GM13976 (cell line): ENCODE measurements at regions not wholly inside any gene's neighbourhood (a gene's known extent, or its start where the extent isn't known, plus 50 kb on each side); places are given as distances from the start of the nearest gene placed in this dataset.

Experiments used
- DNase-seq: peaks from one replicate; pipeline ENCODE4 v3.0.0; 2012; ENCODE audit warnings: low spot score
- in situ Hi-C: fragments of 300-500 bp; cut with MboI; formaldehyde crosslinking; loops from one replicate; pipeline ENCODE4 v1.12.0; 2022; ENCODE audit warnings: low sequenced_read_pairs, mixed read lengths, inconsistent platforms; ENCODE audit not compliant: unreplicated experiment
- TF ChIP-seq, protein P1 (sequence below): IDR thresholded peaks from 2 replicates; pipeline ENCODE4 v1.5.1; 2012; ENCODE audit warnings: borderline replicate concordance, mild to moderate bottlenecking; ENCODE audit not compliant: insufficient read depth; ENCODE audit errors: extremely low read depth, missing control alignments, control extremely low read depth

DNA sequence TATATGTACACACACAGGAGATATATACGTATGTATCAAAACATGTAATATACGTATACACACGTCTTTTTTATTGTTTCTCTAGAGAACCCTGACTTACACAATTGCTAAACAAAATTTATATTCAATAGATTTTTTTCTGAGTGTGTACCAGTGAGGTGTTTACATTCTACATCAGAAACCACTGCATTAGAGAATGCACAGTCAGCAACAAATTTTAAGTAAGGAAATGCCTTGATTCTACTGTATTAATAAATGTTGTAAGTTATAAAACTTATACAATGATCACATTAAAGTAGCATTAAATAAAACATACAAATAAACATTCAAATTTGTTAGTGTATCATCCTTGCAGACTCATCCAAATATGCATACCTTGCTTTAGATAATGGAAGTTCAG is 376.4 kb upstream of the FAM98A start:
- no peak for DNase-seq
- in situ Hi-C loops: no loop called here
- TF ChIP-seq, protein P1, sequence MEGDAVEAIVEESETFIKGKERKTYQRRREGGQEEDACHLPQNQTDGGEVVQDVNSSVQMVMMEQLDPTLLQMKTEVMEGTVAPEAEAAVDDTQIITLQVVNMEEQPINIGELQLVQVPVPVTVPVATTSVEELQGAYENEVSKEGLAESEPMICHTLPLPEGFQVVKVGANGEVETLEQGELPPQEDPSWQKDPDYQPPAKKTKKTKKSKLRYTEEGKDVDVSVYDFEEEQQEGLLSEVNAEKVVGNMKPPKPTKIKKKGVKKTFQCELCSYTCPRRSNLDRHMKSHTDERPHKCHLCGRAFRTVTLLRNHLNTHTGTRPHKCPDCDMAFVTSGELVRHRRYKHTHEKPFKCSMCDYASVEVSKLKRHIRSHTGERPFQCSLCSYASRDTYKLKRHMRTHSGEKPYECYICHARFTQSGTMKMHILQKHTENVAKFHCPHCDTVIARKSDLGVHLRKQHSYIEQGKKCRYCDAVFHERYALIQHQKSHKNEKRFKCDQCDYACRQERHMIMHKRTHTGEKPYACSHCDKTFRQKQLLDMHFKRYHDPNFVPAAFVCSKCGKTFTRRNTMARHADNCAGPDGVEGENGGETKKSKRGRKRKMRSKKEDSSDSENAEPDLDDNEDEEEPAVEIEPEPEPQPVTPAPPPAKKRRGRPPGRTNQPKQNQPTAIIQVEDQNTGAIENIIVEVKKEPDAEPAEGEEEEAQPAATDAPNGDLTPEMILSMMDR: no peak

DNA sequence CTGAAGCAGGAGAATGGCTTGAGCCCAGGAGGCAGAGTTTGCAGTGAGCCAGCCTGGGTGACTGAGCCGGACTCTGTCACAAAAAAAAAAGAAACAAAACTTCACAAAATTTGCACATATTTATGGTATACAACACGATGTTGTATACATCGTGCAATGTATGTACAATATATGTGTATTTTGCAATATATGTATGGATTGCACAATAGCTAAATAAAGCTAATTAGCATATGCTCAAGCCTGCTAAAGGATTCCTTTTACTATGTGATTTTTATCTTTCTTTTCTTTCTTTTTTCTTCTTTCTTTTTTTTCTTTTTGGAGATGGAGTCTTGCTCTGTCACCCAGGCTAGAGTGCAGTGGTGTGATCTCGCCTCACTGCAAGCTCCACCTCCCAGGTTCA is 368.0 kb upstream of the FAM98A start:
- TF ChIP-seq, protein P1: no peak
- DNase-seq: no peak
- in situ Hi-C loops: no loop called here

DNA sequence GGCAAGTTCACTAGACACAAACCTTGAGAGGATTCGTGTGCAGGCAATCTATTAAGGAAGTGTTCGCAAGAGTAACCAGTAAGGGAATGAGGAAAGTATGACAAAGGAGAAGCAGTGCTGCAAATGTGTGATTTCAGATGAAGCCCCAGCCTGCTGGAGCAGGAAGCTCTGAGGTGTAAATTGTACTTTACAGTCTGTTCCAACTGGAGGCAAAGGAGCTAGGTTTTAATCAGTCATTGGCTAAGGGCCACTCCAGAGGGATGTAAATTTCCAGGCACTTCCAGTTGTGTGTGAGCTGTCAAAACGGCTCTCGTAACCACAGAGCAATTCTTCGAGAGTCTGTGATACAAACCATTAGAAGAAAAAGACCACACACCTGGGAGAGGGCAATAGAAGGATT is 359.5 kb upstream of the FAM98A start:
- TF ChIP-seq, protein P1: no peak
- in situ Hi-C loops: no loop called here
- DNase-seq: no peak

DNA sequence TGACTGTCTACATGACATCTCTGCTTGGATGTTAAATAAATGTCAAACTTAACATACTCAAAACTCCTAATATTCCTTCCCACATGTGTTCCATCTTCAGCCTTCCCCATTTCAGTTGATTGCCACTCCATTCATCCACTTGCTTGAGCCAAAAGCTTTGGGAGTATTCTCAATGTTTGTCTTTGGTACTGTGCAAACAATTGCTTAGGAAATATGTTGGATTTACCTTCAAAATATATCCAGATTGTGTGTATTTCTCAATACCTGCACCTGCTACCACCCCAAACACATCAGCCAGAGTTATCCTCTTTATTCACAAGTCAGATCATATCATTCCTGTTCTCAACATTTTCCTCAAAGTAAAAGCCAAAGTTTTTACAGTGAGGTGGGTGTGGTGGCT is 350.3 kb upstream of the FAM98A start:
- no peak for DNase-seq
- in situ Hi-C loops: no loop called here
- TF ChIP-seq, protein P1: no peak

DNA sequence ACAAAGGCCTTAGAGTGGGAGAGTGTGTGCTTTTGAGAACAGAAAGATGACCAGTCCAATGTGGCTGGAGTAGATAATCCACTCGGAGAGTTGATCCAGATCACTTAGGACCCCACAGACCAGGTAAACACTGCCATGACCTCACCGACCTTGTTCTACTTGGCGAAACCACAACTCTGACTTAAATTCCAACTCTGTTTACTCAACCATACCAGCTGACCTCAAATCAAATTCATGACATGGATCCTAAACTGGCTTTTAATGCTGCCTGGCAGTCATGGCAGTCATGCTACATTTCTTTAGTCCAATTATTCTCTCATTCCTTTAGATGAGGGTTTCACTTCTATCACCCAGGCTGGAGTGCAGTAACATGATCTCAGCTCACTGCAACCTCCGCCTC is 347.1 kb upstream of the FAM98A start:
- in situ Hi-C loops: no loop called here
- TF ChIP-seq, protein P1: no peak
- no peak for DNase-seq

DNA sequence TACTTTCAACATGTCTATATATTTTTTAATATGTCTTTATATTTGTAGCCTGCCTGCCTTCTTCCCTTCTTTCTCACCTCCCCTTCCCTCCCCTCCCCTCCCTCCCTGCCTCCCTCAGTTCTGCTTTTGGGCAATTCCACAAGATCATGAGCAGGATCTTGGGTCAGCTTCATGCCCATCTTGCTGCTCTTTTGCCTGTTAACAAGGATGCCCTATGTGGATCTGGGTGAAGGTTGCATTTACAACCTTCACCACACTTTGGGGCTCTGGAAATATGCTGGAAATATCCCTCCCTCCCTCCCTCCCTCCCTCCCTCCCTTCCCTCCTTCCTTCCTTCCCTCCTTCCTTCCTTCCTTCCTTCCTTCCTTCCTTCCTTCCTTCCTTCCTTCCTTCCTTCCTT is 334.1 kb upstream of the FAM98A start:
- TF ChIP-seq, protein P1: no peak
- no peak for DNase-seq
- in situ Hi-C loops: no loop called here

DNA sequence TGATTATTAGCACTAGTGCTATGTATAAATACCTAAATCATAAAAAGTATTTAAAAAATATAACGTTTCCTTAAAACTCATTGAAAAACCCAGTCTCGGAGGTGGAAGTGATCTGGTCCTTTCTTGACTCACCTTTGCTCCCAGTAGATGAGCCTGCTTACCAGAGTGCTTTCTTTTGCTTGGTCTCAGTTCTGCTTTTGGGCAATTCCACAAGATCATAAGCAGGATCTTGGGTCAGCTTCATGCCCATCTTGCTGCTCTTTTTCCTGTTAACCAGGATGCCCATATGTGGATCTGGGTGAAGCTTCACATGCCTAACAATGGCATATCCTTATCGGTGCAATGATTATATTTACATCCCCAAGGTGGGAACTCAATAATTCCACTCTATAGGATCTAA is 332.1 kb upstream of the FAM98A start:
- no peak for DNase-seq
- in situ Hi-C loops: no loop called here
- TF ChIP-seq, protein P1: no peak
